Vagina (tissue), 2 donors: ENCODE measurements at regions not wholly inside any gene's neighbourhood (a gene's known extent, or its start where the extent isn't known, plus 50 kb on each side); places are given as distances from the start of the nearest gene placed in this dataset.

Experiments
- DNase-seq, 2 donors: peaks; one replicate each; pipeline ENCODE4 v3.0.0-alpha.2; 2017; ENCODE audit errors: extremely low spot score in 2 of 2
- H3K27ac ChIP-seq: fragments of 200-600 bp; sonication (generic); one replicate; pipeline ENCODE4 v1.5.1; 2019
- H3K27me3 ChIP-seq: fragments of 200-600 bp; sonication (generic); one replicate; pipeline ENCODE4 v1.5.1; 2019
- H3K36me3 ChIP-seq, 2 donors: fragments of 200-600 bp; sonication (generic); one replicate each; pipeline ENCODE4 v1.5.1; 2017 to 2019
- H3K4me1 ChIP-seq: fragments of 200-600 bp; sonication (generic); one replicate; pipeline ENCODE4 v1.5.1; 2019
- H3K4me3 ChIP-seq, 2 donors: fragments of 200-600 bp; sonication (generic); 1 replicate in 1 of 2; 2 replicates in 1 of 2; pipeline ENCODE4 v1.5.1; 2016 to 2019
- H3K9me3 ChIP-seq: fragments of 200-600 bp; sonication (generic); one replicate; pipeline ENCODE4 v1.5.1; 2019
- POLR2A ChIP-seq, 2 donors: fragments of 450-650 bp; IDR thresholded peaks; one replicate each; pipeline ENCODE4 v1.6.1; 2017; ENCODE audit warnings: antibody characterized with exemption in 2 of 2, mild to moderate bottlenecking in 2 of 2, moderate library complexity in 2 of 2
- POLR2AphosphoS5 ChIP-seq, 2 donors: sonication (generic); formaldehyde crosslinking; IDR thresholded peaks; one replicate each; pipeline ENCODE4 v1.9.0; 2017; ENCODE audit warnings: antibody characterized with exemption in 2 of 2, mild to moderate bottlenecking in 2 of 2, low read depth in 1 of 2; ENCODE audit not compliant: insufficient read depth in 1 of 2
- intact Hi-C: fragments of 100-400 bp; cut with DNase I; formaldehyde crosslinking; loops from one replicate; pipeline ENCODE4 v1.15.1; 2023
- TF ChIP-seq, protein P1 (sequence below), 3 experiments: fragments of 450-650 bp in 2 of 3; fragments of 200-600 bp in 1 of 3; sonication (generic) in 1 of 3; IDR thresholded peaks; one replicate each; pipeline ENCODE4 v1.5.1; 2017 to 2019; ENCODE audit warnings: antibody characterized with exemption in 3 of 3, mild to moderate bottlenecking in 2 of 3, moderate library complexity in 2 of 3

DNA sequence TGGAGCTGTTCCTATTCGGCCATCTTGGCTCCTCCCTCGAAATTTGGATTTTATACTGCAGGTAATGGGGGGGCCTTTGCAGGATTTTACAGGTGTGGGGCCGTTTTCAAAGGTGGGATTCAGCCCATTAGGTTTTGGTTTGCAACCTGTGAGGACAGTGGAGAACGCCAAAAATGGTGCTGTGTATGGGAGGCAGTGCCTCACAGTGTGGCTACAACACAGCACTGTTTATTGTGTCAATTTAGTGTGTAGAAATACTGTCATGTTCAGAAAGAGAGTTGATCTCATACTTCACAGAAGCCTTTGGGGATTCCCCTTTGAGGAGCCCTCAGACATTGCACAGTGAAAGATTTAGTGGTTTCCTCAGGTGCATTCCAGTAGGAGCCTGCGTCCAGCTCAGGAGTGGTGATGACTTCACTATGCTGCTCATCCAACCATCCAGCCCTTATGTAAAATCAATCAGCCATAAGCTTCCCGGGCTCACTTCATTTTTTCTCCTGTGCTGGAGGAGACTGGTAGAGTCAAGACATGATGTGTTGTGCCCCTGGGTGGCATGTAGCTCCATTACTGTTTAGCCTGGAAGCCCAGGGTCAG is 92.7 kb upstream of the PRMT8 start:
- no peak overlapping the region for H3K27ac ChIP-seq
- intact Hi-C loops, result no loop called here
- no peaks in the 10 kb centered on the region for H3K9me3 ChIP-seq
- no peak for DNase-seq
- no peaks in the 10 kb centered on the region for H3K27me3 ChIP-seq
- H3K4me1 ChIP-seq, result no peaks in the 10 kb centered on the region
- no peaks in the 10 kb centered on the region for H3K36me3 ChIP-seq
- H3K4me3 ChIP-seq, result no peak overlapping the region
- TF ChIP-seq POLR2A (IDR thresholded peaks at IDR 0.05), result no peak
- no peak for TF ChIP-seq POLR2AphosphoS5 (IDR thresholded peaks at IDR 0.05; ENCODE audit: insufficient read depth in 1 of 2, low read depth in 1 of 2)
- TF ChIP-seq, protein P1, sequence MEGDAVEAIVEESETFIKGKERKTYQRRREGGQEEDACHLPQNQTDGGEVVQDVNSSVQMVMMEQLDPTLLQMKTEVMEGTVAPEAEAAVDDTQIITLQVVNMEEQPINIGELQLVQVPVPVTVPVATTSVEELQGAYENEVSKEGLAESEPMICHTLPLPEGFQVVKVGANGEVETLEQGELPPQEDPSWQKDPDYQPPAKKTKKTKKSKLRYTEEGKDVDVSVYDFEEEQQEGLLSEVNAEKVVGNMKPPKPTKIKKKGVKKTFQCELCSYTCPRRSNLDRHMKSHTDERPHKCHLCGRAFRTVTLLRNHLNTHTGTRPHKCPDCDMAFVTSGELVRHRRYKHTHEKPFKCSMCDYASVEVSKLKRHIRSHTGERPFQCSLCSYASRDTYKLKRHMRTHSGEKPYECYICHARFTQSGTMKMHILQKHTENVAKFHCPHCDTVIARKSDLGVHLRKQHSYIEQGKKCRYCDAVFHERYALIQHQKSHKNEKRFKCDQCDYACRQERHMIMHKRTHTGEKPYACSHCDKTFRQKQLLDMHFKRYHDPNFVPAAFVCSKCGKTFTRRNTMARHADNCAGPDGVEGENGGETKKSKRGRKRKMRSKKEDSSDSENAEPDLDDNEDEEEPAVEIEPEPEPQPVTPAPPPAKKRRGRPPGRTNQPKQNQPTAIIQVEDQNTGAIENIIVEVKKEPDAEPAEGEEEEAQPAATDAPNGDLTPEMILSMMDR (IDR thresholded peaks at IDR 0.05), result no peak

DNA sequence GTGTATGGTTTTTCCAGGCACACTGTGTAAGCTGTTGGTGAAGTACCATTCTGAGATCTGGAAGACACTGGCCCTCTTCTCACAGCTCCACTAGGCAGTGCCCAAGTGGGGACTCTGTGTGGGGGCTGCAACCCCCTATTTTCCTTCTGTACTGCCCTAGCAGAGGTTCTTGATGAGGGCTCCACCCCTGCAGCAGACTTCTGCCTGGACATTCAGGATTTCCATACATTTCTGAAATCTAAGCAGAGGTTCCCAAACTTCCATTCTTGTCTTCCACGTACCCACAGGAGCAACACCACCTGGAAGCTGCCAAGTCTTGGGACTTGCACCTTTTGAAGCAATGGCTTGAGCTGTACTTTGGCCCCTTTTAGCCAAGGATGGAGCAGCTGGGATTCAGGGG is 85.2 kb upstream of the PRMT8 start:
- H3K36me3 ChIP-seq, result no peaks in the 10 kb centered on the region
- no peak for DNase-seq
- H3K9me3 ChIP-seq, result no peaks in the 10 kb centered on the region
- H3K27me3 ChIP-seq, result no peaks in the 10 kb centered on the region
- intact Hi-C loops, result no loop called here
- no peak overlapping the region for H3K4me3 ChIP-seq
- no peak overlapping the region for H3K27ac ChIP-seq
- TF ChIP-seq, protein P1 (IDR thresholded peaks at IDR 0.05), result no peak
- TF ChIP-seq POLR2AphosphoS5 (IDR thresholded peaks at IDR 0.05; ENCODE audit: insufficient read depth in 1 of 2, low read depth in 1 of 2) (no peak), POLR2A (IDR thresholded peaks at IDR 0.05) (no peak)
- H3K4me1 ChIP-seq, result no peaks in the 10 kb centered on the region

DNA sequence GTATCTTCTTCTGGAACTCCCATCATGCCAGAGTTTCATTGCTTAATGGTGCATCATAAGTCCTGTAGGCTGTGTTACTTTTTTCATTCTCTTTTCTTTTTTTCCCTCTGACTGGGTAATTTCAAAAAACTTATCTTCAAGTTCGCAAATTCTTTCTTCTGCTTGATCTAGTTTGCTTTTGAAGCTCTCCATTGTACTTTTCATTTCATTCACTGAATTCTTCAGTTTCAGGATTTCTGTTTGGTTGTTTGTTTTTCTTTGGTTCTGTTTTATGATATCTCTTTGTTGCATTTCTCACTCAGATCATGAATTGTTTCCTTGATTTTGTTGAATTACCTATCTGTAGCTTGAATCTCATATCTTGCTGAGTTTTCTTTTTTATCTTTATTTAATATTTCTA is 83.3 kb upstream of the PRMT8 start:
- Histone ChIP-seq H3K36me3 (no peaks in the 10 kb centered on the region), H3K27ac (no peak overlapping the region), H3K4me1 (no peaks in the 10 kb centered on the region), H3K4me3 (no peak overlapping the region), H3K27me3 (no peaks in the 10 kb centered on the region), H3K9me3 (no peaks in the 10 kb centered on the region)
- DNase-seq, result no peak
- TF ChIP-seq POLR2A (IDR thresholded peaks at IDR 0.05), result no peak
- TF ChIP-seq POLR2AphosphoS5 (IDR thresholded peaks at IDR 0.05; ENCODE audit: insufficient read depth in 1 of 2, low read depth in 1 of 2), result no peak
- intact Hi-C loops, result no loop called here

DNA sequence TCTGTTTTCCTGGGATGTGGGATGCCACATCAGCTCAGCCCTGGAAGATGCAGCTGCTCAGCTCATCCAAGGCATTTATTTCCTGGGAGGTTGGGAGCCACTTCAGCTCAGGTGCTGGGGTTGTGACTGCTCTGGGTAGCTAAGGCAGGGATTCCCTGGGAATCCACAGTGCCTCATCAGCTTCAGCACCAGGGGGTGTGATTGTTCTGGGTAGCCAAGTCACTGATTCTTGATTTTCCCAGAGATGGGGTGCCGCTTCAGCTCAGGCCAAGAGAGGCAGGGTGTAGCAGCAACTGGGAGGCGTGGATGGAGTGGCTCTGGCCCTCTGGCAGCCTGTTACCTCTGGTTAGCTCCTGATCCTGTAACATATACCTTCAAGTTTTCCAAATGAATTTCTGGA is 81.3 kb upstream of the PRMT8 start:
- H3K27ac ChIP-seq, result no peak overlapping the region
- no peak for DNase-seq
- no peaks in the 10 kb centered on the region for H3K36me3 ChIP-seq

DNA sequence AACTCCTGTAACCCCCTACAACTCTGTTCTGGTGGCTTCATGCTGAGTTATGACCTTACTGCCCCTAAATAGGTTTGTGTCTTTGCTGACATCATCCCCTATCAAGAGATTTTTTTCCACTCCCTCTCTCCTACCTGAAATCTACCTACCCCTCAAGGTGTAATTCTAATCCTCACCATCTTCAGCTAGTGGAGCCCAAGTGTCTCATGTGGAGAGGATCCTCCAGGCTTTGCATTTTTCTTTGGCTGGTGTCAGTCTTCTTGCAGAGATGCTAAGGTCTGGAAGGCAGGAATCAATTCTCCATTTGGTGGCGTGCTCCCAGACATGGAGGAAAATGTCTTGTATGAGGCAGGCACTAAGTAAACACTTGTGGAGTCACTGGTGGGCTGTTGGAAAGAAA is 74.8 kb upstream of the PRMT8 start:
- intact Hi-C loops, result no loop called here
- no peaks in the 10 kb centered on the region for H3K27me3 ChIP-seq
- H3K36me3 ChIP-seq, result no peaks in the 10 kb centered on the region
- TF ChIP-seq POLR2AphosphoS5 (IDR thresholded peaks at IDR 0.05; ENCODE audit: insufficient read depth in 1 of 2, low read depth in 1 of 2) (no peak), POLR2A (IDR thresholded peaks at IDR 0.05) (no peak)
- TF ChIP-seq, protein P1 (IDR thresholded peaks at IDR 0.05), result no peak
- no peak for DNase-seq
- H3K4me1 ChIP-seq, result no peaks in the 10 kb centered on the region
- H3K27ac ChIP-seq, result no peak overlapping the region
- H3K4me3 ChIP-seq, result no peak overlapping the region
- no peaks in the 10 kb centered on the region for H3K9me3 ChIP-seq

More for the DNA sequence above, 81.3 kb upstream of the PRMT8 start:
- Histone ChIP-seq H3K27me3 (no peaks in the 10 kb centered on the region), H3K4me1 (no peaks in the 10 kb centered on the region), H3K4me3 (no peak overlapping the region), H3K9me3 (no peaks in the 10 kb centered on the region)
- TF ChIP-seq POLR2AphosphoS5 (IDR thresholded peaks at IDR 0.05; ENCODE audit: insufficient read depth in 1 of 2, low read depth in 1 of 2) (no peak), POLR2A (IDR thresholded peaks at IDR 0.05) (no peak)
- TF ChIP-seq, protein P1 (IDR thresholded peaks at IDR 0.05), result no peak
- intact Hi-C loops, result no loop called here
